ENCODE measurements at regions not wholly inside any gene's neighbourhood (a gene's known extent, or its start where the extent isn't known, plus 50 kb on each side); places are given as distances from the start of the nearest gene placed in this dataset.

- TF ChIP-seq CTCF (conservative IDR thresholded peaks at IDR 0.05; ENCODE audit: low read depth in 2 of 2) (no peak), POLR2AphosphoS5 (IDR thresholded peaks at IDR 0.05; ENCODE audit: low read depth) (no peak), JUNB (IDR thresholded peaks at IDR 0.05; ENCODE audit: unreplicated experiment) (no peak), CREB1 (CRISPR knock-in tag; IDR thresholded peaks at IDR 0.05; ENCODE audit: low read depth) (no peak), REST (IDR thresholded peaks at IDR 0.05; ENCODE audit: unreplicated experiment) (no peak), EZH2phosphoT487 (IDR thresholded peaks at IDR 0.05; ENCODE audit: unreplicated experiment) (no peak)
These were observed 418.1 kb downstream of the SLITRK6 start for GRCh38 chr13:85381082-85381481.
